ENCODE measurements at regions not wholly inside any gene's neighbourhood (a gene's known extent, or its start where the extent isn't known, plus 50 kb on each side); places are given as distances from the start of the nearest gene placed in this dataset.
A peak's percentile ranks its signal among the peaks of the same experiment; 100 is the strongest.

GRCh38 chr11:37712251-37712650, 1114.2 kb upstream of the RAG2 start:
- Histone ChIP-seq H3K36me3 (ENCODE audit: insufficient read depth, low read length) (no peaks in the 10 kb centered on the region), H3K9me2 (ENCODE audit: insufficient read depth, low read length) (no peaks in the 10 kb centered on the region), H3K9ac (ENCODE audit: low read length) (peak overlapping the region; percentile 10), H3K4me2 (ENCODE audit: low read length) (no peak overlapping the region), H3F3A (ENCODE audit: insufficient read depth, low read length, poor library complexity, severe bottlenecking) (no peaks in the 10 kb centered on the region), H3K27ac (ENCODE audit: low read length) (peak overlapping the region; percentile 54), H3K27me3 (ENCODE audit: insufficient read depth, low read depth, low read length) (no peaks in the 10 kb centered on the region), H3K4me3 (ENCODE audit: low read length) (no peak overlapping the region), H3K79me2 (replicated peaks; ENCODE audit: insufficient read depth, low read length) (no peaks in the 10 kb centered on the region), H4K20me1 (ENCODE audit: insufficient read depth) (no peaks in the 10 kb centered on the region), H3K9me3 (ENCODE audit: low read length) (no peaks in the 10 kb centered on the region), H2AFZ (ENCODE audit: low read depth, low read length) (no peak overlapping the region)
- TF ChIP-seq REST (IDR thresholded peaks at IDR 0.05; ENCODE audit: borderline replicate concordance), result no peak
- TF ChIP-seq, protein P1, sequence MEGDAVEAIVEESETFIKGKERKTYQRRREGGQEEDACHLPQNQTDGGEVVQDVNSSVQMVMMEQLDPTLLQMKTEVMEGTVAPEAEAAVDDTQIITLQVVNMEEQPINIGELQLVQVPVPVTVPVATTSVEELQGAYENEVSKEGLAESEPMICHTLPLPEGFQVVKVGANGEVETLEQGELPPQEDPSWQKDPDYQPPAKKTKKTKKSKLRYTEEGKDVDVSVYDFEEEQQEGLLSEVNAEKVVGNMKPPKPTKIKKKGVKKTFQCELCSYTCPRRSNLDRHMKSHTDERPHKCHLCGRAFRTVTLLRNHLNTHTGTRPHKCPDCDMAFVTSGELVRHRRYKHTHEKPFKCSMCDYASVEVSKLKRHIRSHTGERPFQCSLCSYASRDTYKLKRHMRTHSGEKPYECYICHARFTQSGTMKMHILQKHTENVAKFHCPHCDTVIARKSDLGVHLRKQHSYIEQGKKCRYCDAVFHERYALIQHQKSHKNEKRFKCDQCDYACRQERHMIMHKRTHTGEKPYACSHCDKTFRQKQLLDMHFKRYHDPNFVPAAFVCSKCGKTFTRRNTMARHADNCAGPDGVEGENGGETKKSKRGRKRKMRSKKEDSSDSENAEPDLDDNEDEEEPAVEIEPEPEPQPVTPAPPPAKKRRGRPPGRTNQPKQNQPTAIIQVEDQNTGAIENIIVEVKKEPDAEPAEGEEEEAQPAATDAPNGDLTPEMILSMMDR (IDR thresholded peaks at IDR 0.05; ENCODE audit: poor library complexity, severe bottlenecking), result peak; percentile 56

- H4K20me1 ChIP-seq (ENCODE audit: insufficient read depth), result no peaks in the 10 kb centered on the region
- H3K27ac ChIP-seq (ENCODE audit: low read length), result no peak overlapping the region
- no peak overlapping the region for H3K4me2 ChIP-seq (ENCODE audit: low read length)
- H3K27me3 ChIP-seq (ENCODE audit: insufficient read depth, low read depth, low read length), result no peaks in the 10 kb centered on the region
- no peaks in the 10 kb centered on the region for H3K9me3 ChIP-seq (ENCODE audit: low read length)
- no peak for TF ChIP-seq MXI1 (conservative IDR thresholded peaks at IDR 0.05; ENCODE audit: poor library complexity, severe bottlenecking)
- no peak for TF ChIP-seq POLR2AphosphoS5 (IDR thresholded peaks at IDR 0.05)
- TF ChIP-seq RAD21 (conservative IDR thresholded peaks at IDR 0.05), result no peak
- TF ChIP-seq EZH2 (IDR thresholded peaks at IDR 0.05; ENCODE audit: borderline replicate concordance, insufficient read depth, low read length, poor library complexity, severe bottlenecking), result no peak
- no peak for TF ChIP-seq TAF1 (IDR thresholded peaks at IDR 0.05; ENCODE audit: low read depth)
- TF ChIP-seq REST (IDR thresholded peaks at IDR 0.05; ENCODE audit: borderline replicate concordance), result no peak
- no peak for TF ChIP-seq SMC3 (conservative IDR thresholded peaks at IDR 0.05; ENCODE audit: poor library complexity)
- TF ChIP-seq EP300 (conservative IDR thresholded peaks at IDR 0.05; ENCODE audit: poor library complexity, severe bottlenecking), result no peak
- TF ChIP-seq, protein P1 (IDR thresholded peaks at IDR 0.05; ENCODE audit: poor library complexity, severe bottlenecking), result no peak
- H3K9me2 ChIP-seq (ENCODE audit: insufficient read depth, low read length), result no peaks in the 10 kb centered on the region
- no peaks in the 10 kb centered on the region for H3F3A ChIP-seq (ENCODE audit: insufficient read depth, low read length, poor library complexity, severe bottlenecking)
- no peaks in the 10 kb centered on the region for H3K36me3 ChIP-seq (ENCODE audit: insufficient read depth, low read length)
- H3K79me2 ChIP-seq (replicated peaks; ENCODE audit: insufficient read depth, low read length), result no peaks in the 10 kb centered on the region
- H3K9ac ChIP-seq (ENCODE audit: low read length), result no peak overlapping the region
- no peak overlapping the region for H3K4me3 ChIP-seq (ENCODE audit: low read length)
- no peak overlapping the region for H2AFZ ChIP-seq (ENCODE audit: low read depth, low read length)
Observed at GRCh38 chr11:37710031-37710430, 1112.0 kb upstream of the RAG2 start.
